ENCODE measurements at regions not wholly inside any gene's neighbourhood (a gene's known extent, or its start where the extent isn't known, plus 50 kb on each side); places are given as distances from the start of the nearest gene placed in this dataset.

DNA sequence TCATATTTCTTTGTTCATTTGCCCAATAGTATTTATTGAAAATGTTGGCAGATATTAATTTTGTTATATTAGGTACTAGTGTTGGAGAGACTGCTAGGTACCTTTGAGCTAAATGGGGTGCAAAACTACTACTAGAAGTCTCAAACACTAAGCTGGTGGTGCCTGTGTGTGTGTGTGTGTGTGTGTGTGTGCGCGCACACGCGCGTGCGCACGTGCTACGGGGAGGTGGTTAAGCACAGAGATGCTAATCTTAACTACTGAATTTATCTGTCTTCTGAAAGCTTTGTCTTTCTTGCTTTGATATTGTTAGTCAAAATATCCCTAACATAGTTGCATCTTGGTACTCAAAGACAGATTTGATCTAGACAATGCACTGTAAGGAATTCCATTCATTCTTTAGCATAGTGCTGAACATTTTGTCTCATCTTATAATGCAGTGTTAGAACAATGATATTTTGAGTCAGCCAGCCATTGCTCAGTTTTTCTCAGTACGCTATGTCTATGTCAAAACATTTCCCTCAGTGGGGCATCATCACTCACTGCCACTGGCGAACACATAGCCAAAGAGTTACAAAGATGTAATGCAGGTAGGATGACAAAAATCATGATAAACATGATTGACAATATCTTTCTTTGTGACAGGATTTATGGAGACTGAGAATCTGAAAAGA, 396.0 kb upstream of the RGPD4 start:
- H3K4me3 ChIP-seq (ENCODE audit: low read length in 2 of 2): no peak overlapping the region
- H3K9me3 ChIP-seq (ENCODE audit: control insufficient read depth in 2 of 2, low read length in 2 of 2): peaks cover 0 to 1% of the 10 kb centered on the region in 2 donors
- H3K36me3 ChIP-seq (ENCODE audit: control insufficient read depth in 2 of 2, insufficient read depth in 2 of 2, low read length in 2 of 2): no peaks in the 10 kb centered on the region
- H3K27me3 ChIP-seq (ENCODE audit: control insufficient read depth in 2 of 2, insufficient read depth in 2 of 2, low read length in 2 of 2): no peaks in the 10 kb centered on the region
- no peak overlapping the region for H3K27ac ChIP-seq (ENCODE audit: low read depth in 2 of 2, low read length in 2 of 2)
- no peaks in the 10 kb centered on the region for H3K4me1 ChIP-seq (ENCODE audit: control insufficient read depth in 2 of 2, insufficient read depth in 2 of 2, low read length in 2 of 2)
- H3K9ac ChIP-seq (ENCODE audit: low read depth in 1 of 2, low read length in 2 of 2): no peak overlapping the region

DNA sequence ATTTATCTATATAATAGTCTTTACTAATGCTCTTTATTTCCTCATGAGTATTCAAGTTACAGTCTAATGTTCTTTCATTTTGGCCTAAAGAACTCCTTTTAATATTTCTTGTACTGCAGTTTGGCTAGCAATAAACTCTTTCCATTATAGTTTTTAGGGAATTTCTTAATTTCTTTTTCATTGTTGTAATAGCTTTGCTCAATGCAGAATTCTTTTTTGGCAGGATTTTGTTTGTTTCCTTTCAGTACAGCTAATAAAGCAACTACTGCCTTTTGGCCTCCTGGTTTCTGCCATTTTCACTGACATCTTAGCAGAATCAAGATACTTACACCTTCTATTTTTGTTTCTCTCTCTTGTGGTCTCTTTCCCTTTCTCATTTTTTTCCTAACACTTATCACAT, 390.4 kb upstream of the RGPD4 start:
- Histone ChIP-seq H3K4me3 (ENCODE audit: low read length in 2 of 2) (no peak overlapping the region), H3K9me3 (ENCODE audit: control insufficient read depth in 2 of 2, low read length in 2 of 2) (no peaks in the 10 kb centered on the region), H3K27me3 (ENCODE audit: control insufficient read depth in 2 of 2, insufficient read depth in 2 of 2, low read length in 2 of 2) (no peaks in the 10 kb centered on the region), H3K27ac (ENCODE audit: low read depth in 2 of 2, low read length in 2 of 2) (no peak overlapping the region), H3K36me3 (ENCODE audit: control insufficient read depth in 2 of 2, insufficient read depth in 2 of 2, low read length in 2 of 2) (no peaks in the 10 kb centered on the region), H3K4me1 (ENCODE audit: control insufficient read depth in 2 of 2, insufficient read depth in 2 of 2, low read length in 2 of 2) (no peaks in the 10 kb centered on the region), H3K9ac (ENCODE audit: low read depth in 1 of 2, low read length in 2 of 2) (no peak overlapping the region)

- Histone ChIP-seq H3K4me3 (ENCODE audit: low read length in 2 of 2) (no peak overlapping the region), H3K9ac (ENCODE audit: low read depth in 1 of 2, low read length in 2 of 2) (no peak overlapping the region), H3K27ac (ENCODE audit: low read depth in 2 of 2, low read length in 2 of 2) (no peak overlapping the region), H3K36me3 (ENCODE audit: control insufficient read depth in 2 of 2, insufficient read depth in 2 of 2, low read length in 2 of 2) (no peaks in the 10 kb centered on the region), H3K4me1 (ENCODE audit: control insufficient read depth in 2 of 2, insufficient read depth in 2 of 2, low read length in 2 of 2) (no peaks in the 10 kb centered on the region), H3K27me3 (ENCODE audit: control insufficient read depth in 2 of 2, insufficient read depth in 2 of 2, low read length in 2 of 2) (no peaks in the 10 kb centered on the region), H3K9me3 (ENCODE audit: control insufficient read depth in 2 of 2, low read length in 2 of 2) (no peaks in the 10 kb centered on the region)
Measured at GRCh38 chr2:107437265-107437664, 389.4 kb upstream of the RGPD4 start.

GRCh38 chr2:107437807-107438206, 388.9 kb upstream of the RGPD4 start:
- no peak overlapping the region for H3K27ac ChIP-seq (ENCODE audit: low read depth in 2 of 2, low read length in 2 of 2)
- no peaks in the 10 kb centered on the region for H3K9me3 ChIP-seq (ENCODE audit: control insufficient read depth in 2 of 2, low read length in 2 of 2)
- H3K9ac ChIP-seq (ENCODE audit: low read depth in 1 of 2, low read length in 2 of 2): no peak overlapping the region
- H3K4me3 ChIP-seq (ENCODE audit: low read length in 2 of 2): no peak overlapping the region
- H3K4me1 ChIP-seq (ENCODE audit: control insufficient read depth in 2 of 2, insufficient read depth in 2 of 2, low read length in 2 of 2): no peaks in the 10 kb centered on the region
- H3K27me3 ChIP-seq (ENCODE audit: control insufficient read depth in 2 of 2, insufficient read depth in 2 of 2, low read length in 2 of 2): no peaks in the 10 kb centered on the region
- no peaks in the 10 kb centered on the region for H3K36me3 ChIP-seq (ENCODE audit: control insufficient read depth in 2 of 2, insufficient read depth in 2 of 2, low read length in 2 of 2)

DNA sequence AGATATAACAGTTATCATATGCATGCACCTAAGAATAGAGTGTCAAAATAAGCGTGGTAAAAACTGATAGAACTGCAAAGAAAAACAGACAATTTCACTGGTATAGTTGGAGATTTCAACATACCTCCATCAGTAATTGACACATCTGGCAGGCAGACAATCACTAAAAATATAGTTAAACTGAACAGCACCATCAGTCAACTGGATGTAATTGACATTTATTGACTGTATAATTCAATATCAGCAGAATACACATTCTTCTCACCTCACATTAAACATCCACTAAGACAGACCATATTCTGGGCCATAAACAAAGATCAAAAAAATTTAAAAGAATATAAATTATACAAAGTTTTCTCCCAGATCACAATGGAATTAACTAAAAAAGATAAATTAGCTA, 378.5 kb upstream of the RGPD4 start:
- Histone ChIP-seq H3K27ac (ENCODE audit: low read depth in 2 of 2, low read length in 2 of 2) (no peak overlapping the region), H3K36me3 (ENCODE audit: control insufficient read depth in 2 of 2, insufficient read depth in 2 of 2, low read length in 2 of 2) (no peaks in the 10 kb centered on the region), H3K4me3 (ENCODE audit: low read length in 2 of 2) (no peak overlapping the region), H3K9ac (ENCODE audit: low read depth in 1 of 2, low read length in 2 of 2) (no peak overlapping the region), H3K4me1 (ENCODE audit: control insufficient read depth in 2 of 2, insufficient read depth in 2 of 2, low read length in 2 of 2) (no peaks in the 10 kb centered on the region), H3K27me3 (ENCODE audit: control insufficient read depth in 2 of 2, insufficient read depth in 2 of 2, low read length in 2 of 2) (no peaks in the 10 kb centered on the region), H3K9me3 (ENCODE audit: control insufficient read depth in 2 of 2, low read length in 2 of 2) (no peaks in the 10 kb centered on the region)

DNA sequence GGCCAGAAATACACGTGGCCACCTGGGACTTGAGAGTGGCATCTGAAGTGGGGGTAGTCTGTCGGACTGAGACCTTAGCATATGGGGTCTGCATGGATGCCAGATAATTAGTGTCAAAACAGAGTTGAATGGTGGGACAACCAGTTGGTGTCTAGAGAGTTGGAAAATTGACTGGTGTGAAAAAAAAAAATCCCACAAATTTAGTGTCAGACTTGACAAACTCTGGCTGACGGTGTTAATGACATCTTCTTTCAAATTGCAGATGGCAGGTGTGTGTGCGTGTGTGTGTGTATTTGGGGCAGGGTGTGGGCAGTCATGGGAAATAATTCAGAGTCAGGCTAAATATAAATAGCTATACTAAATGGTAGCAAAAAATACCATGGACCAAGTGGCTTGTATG, 365.4 kb upstream of the RGPD4 start:
- Histone ChIP-seq H3K4me1 (ENCODE audit: control insufficient read depth in 2 of 2, insufficient read depth in 2 of 2, low read length in 2 of 2) (no peaks in the 10 kb centered on the region), H3K9me3 (ENCODE audit: control insufficient read depth in 2 of 2, low read length in 2 of 2) (no peaks in the 10 kb centered on the region), H3K27me3 (ENCODE audit: control insufficient read depth in 2 of 2, insufficient read depth in 2 of 2, low read length in 2 of 2) (no peaks in the 10 kb centered on the region), H3K9ac (ENCODE audit: low read depth in 1 of 2, low read length in 2 of 2) (no peak overlapping the region), H3K36me3 (ENCODE audit: control insufficient read depth in 2 of 2, insufficient read depth in 2 of 2, low read length in 2 of 2) (no peaks in the 10 kb centered on the region), H3K4me3 (ENCODE audit: low read length in 2 of 2) (no peak overlapping the region), H3K27ac (ENCODE audit: low read depth in 2 of 2, low read length in 2 of 2) (no peak overlapping the region)

DNA sequence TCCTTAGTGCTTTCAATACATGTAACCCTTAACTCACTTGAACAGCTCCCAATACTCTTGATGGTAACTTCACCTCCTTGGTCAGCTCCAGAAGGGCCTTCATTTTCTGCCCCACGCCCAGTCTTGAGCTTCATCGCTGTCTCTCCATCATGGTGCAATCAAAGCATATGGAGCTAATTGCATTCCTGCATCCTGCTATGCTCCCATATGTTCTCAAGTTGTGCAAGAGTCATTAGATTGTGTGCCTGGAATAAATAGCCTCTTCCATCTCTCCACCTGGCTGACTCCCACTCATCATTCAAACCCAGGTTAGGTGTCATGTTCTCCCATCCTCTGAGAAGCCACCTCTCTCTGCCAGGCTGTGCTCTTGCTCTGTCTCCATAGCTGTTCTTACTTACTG, 364.5 kb upstream of the RGPD4 start:
- Histone ChIP-seq H3K4me3 (ENCODE audit: low read length in 2 of 2) (no peak overlapping the region), H3K27ac (ENCODE audit: low read depth in 2 of 2, low read length in 2 of 2) (no peak overlapping the region), H3K9ac (ENCODE audit: low read depth in 1 of 2, low read length in 2 of 2) (no peak overlapping the region), H3K27me3 (ENCODE audit: control insufficient read depth in 2 of 2, insufficient read depth in 2 of 2, low read length in 2 of 2) (no peaks in the 10 kb centered on the region), H3K36me3 (ENCODE audit: control insufficient read depth in 2 of 2, insufficient read depth in 2 of 2, low read length in 2 of 2) (no peaks in the 10 kb centered on the region), H3K4me1 (ENCODE audit: control insufficient read depth in 2 of 2, insufficient read depth in 2 of 2, low read length in 2 of 2) (no peaks in the 10 kb centered on the region), H3K9me3 (ENCODE audit: control insufficient read depth in 2 of 2, low read length in 2 of 2) (no peaks in the 10 kb centered on the region)

GRCh38 chr2:107466241-107466640, 360.5 kb upstream of the RGPD4 start:
- H3K27ac ChIP-seq (ENCODE audit: low read depth in 2 of 2, low read length in 2 of 2): no peak overlapping the region
- H3K9ac ChIP-seq (ENCODE audit: low read depth in 1 of 2, low read length in 2 of 2): no peak overlapping the region
- no peaks in the 10 kb centered on the region for H3K36me3 ChIP-seq (ENCODE audit: control insufficient read depth in 2 of 2, insufficient read depth in 2 of 2, low read length in 2 of 2)
- H3K4me1 ChIP-seq (ENCODE audit: control insufficient read depth in 2 of 2, insufficient read depth in 2 of 2, low read length in 2 of 2): no peaks in the 10 kb centered on the region
- H3K9me3 ChIP-seq (ENCODE audit: control insufficient read depth in 2 of 2, low read length in 2 of 2): no peaks in the 10 kb centered on the region
- H3K4me3 ChIP-seq (ENCODE audit: low read length in 2 of 2): no peak overlapping the region
- no peaks in the 10 kb centered on the region for H3K27me3 ChIP-seq (ENCODE audit: control insufficient read depth in 2 of 2, insufficient read depth in 2 of 2, low read length in 2 of 2)

GRCh38 chr2:107466984-107467773, 359.5 kb upstream of the RGPD4 start:
- Histone ChIP-seq H3K9ac (ENCODE audit: low read depth in 1 of 2, low read length in 2 of 2) (no peak overlapping the region), H3K27ac (ENCODE audit: low read depth in 2 of 2, low read length in 2 of 2) (no peak overlapping the region), H3K36me3 (ENCODE audit: control insufficient read depth in 2 of 2, insufficient read depth in 2 of 2, low read length in 2 of 2) (no peaks in the 10 kb centered on the region), H3K4me3 (ENCODE audit: low read length in 2 of 2) (no peak overlapping the region), H3K9me3 (ENCODE audit: control insufficient read depth in 2 of 2, low read length in 2 of 2) (no peaks in the 10 kb centered on the region), H3K27me3 (ENCODE audit: control insufficient read depth in 2 of 2, insufficient read depth in 2 of 2, low read length in 2 of 2) (no peaks in the 10 kb centered on the region), H3K4me1 (ENCODE audit: control insufficient read depth in 2 of 2, insufficient read depth in 2 of 2, low read length in 2 of 2) (no peaks in the 10 kb centered on the region)

GRCh38 chr2:107469437-107469995, 357.2 kb upstream of the RGPD4 start:
- Histone ChIP-seq H3K27me3 (ENCODE audit: control insufficient read depth in 2 of 2, insufficient read depth in 2 of 2, low read length in 2 of 2) (no peaks in the 10 kb centered on the region), H3K27ac (ENCODE audit: low read depth in 2 of 2, low read length in 2 of 2) (no peak overlapping the region), H3K4me3 (ENCODE audit: low read length in 2 of 2) (no peak overlapping the region), H3K4me1 (ENCODE audit: control insufficient read depth in 2 of 2, insufficient read depth in 2 of 2, low read length in 2 of 2) (no peaks in the 10 kb centered on the region), H3K9ac (ENCODE audit: low read depth in 1 of 2, low read length in 2 of 2) (no peak overlapping the region), H3K36me3 (ENCODE audit: control insufficient read depth in 2 of 2, insufficient read depth in 2 of 2, low read length in 2 of 2) (no peaks in the 10 kb centered on the region), H3K9me3 (ENCODE audit: control insufficient read depth in 2 of 2, low read length in 2 of 2) (no peaks in the 10 kb centered on the region)

Data from mucosa of rectum (tissue), 2 donors.